Retinal pigment epithelial cell (primary cell): ENCODE measurements at regions not wholly inside any gene's neighbourhood (a gene's known extent, or its start where the extent isn't known, plus 50 kb on each side); places are given as distances from the start of the nearest gene placed in this dataset.

Experiments
- DNase-seq: peaks from one replicate; pipeline ENCODE4 v3.0.0-alpha.2; 2010; ENCODE audit warnings: low read depth
- H3K4me3 ChIP-seq: 2 replicates; pipeline ENCODE4 v1.5.1; 2011; ENCODE audit warnings: mild to moderate bottlenecking, low read length, control low read depth, moderate library complexity
- TF ChIP-seq, protein P1 (sequence below): conservative IDR thresholded peaks from 2 replicates; pipeline ENCODE4 v1.5.1; 2011; ENCODE audit warnings: low read depth, low read length, control low read depth, inconsistent platforms

DNA sequence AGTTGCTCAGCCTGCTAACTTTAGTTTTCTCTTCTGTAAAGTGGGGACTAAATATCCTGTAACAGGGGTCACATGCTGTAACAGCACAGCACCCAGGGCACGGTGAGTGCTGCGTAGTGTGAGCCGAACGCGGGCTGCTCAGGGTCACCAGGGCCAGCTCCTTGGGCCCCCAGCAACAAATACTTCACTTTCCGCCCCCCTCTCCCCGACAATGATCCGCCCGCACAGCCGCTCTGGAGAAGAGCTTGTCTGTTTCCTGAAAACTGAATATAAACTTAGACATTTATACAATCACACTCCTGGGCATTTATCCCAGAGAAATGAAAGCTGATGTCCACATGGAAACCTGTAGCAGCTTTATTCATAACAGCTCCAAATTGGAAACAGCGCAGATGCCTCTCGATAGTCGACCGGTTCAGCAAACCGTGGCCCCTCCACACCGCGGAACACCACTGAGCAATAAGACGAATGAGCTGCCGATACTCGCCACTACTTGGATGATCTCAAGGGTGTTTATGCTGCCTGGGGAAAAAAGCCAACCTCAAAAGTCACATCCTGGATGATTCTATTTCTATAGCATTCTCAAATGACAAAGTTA lies 267.2 kb downstream of the PARN start:
- DNase-seq, result no peak
- no peak overlapping the region for H3K4me3 ChIP-seq
- TF ChIP-seq, protein P1, sequence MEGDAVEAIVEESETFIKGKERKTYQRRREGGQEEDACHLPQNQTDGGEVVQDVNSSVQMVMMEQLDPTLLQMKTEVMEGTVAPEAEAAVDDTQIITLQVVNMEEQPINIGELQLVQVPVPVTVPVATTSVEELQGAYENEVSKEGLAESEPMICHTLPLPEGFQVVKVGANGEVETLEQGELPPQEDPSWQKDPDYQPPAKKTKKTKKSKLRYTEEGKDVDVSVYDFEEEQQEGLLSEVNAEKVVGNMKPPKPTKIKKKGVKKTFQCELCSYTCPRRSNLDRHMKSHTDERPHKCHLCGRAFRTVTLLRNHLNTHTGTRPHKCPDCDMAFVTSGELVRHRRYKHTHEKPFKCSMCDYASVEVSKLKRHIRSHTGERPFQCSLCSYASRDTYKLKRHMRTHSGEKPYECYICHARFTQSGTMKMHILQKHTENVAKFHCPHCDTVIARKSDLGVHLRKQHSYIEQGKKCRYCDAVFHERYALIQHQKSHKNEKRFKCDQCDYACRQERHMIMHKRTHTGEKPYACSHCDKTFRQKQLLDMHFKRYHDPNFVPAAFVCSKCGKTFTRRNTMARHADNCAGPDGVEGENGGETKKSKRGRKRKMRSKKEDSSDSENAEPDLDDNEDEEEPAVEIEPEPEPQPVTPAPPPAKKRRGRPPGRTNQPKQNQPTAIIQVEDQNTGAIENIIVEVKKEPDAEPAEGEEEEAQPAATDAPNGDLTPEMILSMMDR, result no peak

- DNase-seq, result no peak
- H3K4me3 ChIP-seq, result no peak overlapping the region
- TF ChIP-seq, protein P1, result no peak
These were observed 269.6 kb downstream of the PARN start for GRCh38 chr16:14360326-14361037.

DNA sequence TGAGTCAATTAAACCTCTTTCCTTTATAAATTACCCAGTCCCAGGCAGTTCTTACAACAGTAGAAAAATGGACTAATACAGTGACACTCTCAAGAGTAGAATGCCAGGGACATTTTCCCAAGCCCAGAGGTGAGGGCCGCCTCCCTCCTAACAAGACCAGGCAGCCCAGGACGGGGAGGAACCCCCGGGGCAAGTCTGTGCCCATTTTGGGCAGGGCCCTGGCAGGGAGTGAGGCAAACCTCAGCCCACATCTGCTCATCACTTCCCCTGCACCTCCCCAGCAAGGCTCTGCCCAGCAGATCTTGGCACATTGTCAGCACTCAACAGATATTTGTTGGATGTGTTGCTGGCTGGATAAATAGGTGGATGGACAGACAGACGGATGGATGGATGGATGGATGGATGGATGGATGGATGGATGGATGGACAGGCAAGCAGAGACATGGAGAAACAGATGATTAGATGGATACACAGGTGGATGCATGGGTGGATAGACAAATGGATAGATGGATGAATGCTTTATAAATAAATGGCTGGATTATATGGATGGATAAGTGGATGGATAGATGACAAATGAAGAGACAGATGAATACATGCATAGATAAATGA lies 271.3 kb downstream of the PARN start:
- H3K4me3 ChIP-seq, result no peak overlapping the region
- DNase-seq, result no peak

GRCh38 chr16:14357328-14357727 lies 272.7 kb downstream of the PARN start:
- H3K4me3 ChIP-seq, result no peak overlapping the region
- TF ChIP-seq, protein P1, result no peak
- DNase-seq, result no peak

More for the DNA sequence above, 271.3 kb downstream of the PARN start:
- TF ChIP-seq, protein P1, result no peak

GRCh38 chr16:14356064-14356463 lies 274.0 kb downstream of the PARN start:
- DNase-seq, result no peak
- H3K4me3 ChIP-seq, result no peak overlapping the region
- TF ChIP-seq, protein P1, result no peak

DNA sequence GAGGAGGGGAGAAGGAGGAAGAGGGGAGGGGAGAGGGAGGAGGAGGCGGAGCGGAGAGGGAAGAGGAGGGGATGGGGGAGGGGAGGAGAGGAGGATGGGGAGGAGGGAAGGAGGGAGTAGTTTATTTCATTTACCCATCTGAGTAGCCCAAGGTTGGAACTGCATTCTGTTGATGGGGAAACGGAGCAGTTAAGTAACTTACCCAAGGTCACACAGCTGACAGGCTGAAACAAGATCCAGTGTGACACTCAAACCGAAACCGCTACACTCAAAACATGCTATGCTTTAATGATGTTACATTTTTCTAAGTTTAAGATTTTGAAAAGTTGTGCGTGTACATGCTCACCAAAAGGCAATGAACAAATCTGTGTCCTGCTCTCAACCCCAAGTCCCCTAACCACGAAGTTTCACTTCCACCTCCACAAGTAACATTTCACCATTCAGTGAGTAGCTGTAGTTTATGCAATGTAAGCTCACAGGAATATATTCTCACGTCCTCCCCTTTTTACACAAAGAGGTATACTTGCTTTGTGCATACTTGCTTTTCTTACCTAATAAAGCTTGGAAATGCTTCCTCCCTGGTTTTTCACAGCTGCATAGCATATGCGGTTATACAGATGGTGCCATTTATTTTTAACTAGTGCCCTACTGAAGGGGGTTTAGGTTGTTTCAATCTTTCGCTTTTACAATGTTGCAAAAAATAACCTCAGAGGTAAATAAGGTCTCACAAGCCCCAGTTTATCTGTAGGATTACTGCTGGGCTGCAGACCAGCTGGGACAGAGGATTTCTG lies 275.3 kb downstream of the PARN start:
- no peak for DNase-seq
- no peak overlapping the region for H3K4me3 ChIP-seq
- TF ChIP-seq, protein P1, result no peak
